ENCODE measurements at regions not wholly inside any gene's neighbourhood (a gene's known extent, or its start where the extent isn't known, plus 50 kb on each side); places are given as distances from the start of the nearest gene placed in this dataset.

GRCh38 chrX:77174680-77175519, 272.3 kb upstream of the FGF16 start:
- no peak overlapping the region for H3K4me3 ChIP-seq (ENCODE audit: low read depth, low read length)
- TF ChIP-seq CTCF (IDR thresholded peaks at IDR 0.05; ENCODE audit: low read depth, low read length), result no peak
- in situ Hi-C loops (cut with HindIII; ENCODE audit: low sequenced_read_pairs), result no loop called here
- no peak for DNase-seq (ENCODE audit: low read depth, low spot score)

- in situ Hi-C loops (cut with HindIII; ENCODE audit: low sequenced_read_pairs), result no loop called here
- no peak for TF ChIP-seq CTCF (IDR thresholded peaks at IDR 0.05; ENCODE audit: low read depth, low read length)
- DNase-seq (ENCODE audit: low read depth, low spot score), result no peak
- no peak overlapping the region for H3K4me3 ChIP-seq (ENCODE audit: low read depth, low read length)
Measured at GRCh38 chrX:77200663-77201062, 246.5 kb upstream of the FGF16 start.

GRCh38 chrX:77223046-77223445, 224.1 kb upstream of the FGF16 start:
- in situ Hi-C loops (cut with HindIII; ENCODE audit: low sequenced_read_pairs), result no loop called here
- H3K4me3 ChIP-seq (ENCODE audit: low read depth, low read length), result no peak overlapping the region
- DNase-seq (ENCODE audit: low read depth, low spot score), result no peak
- TF ChIP-seq CTCF (IDR thresholded peaks at IDR 0.05; ENCODE audit: low read depth, low read length), result no peak

- no peak for TF ChIP-seq CTCF (IDR thresholded peaks at IDR 0.05; ENCODE audit: low read depth, low read length)
- H3K4me3 ChIP-seq (ENCODE audit: low read depth, low read length), result no peak overlapping the region
- in situ Hi-C loops (cut with HindIII; ENCODE audit: low sequenced_read_pairs), result no loop called here
- DNase-seq (ENCODE audit: low read depth, low spot score), result no peak
Measured at GRCh38 chrX:77264490-77264889, 182.7 kb upstream of the FGF16 start.

GRCh38 chrX:77275392-77275791, 171.8 kb upstream of the FGF16 start:
- DNase-seq (ENCODE audit: low read depth, low spot score), result no peak
- no peak overlapping the region for H3K4me3 ChIP-seq (ENCODE audit: low read depth, low read length)
- TF ChIP-seq CTCF (IDR thresholded peaks at IDR 0.05; ENCODE audit: low read depth, low read length), result no peak
- in situ Hi-C loops (cut with HindIII; ENCODE audit: low sequenced_read_pairs), result no loop called here

GRCh38 chrX:77276742-77277141, 170.4 kb upstream of the FGF16 start:
- DNase-seq (ENCODE audit: low read depth, low spot score), result no peak
- TF ChIP-seq CTCF (IDR thresholded peaks at IDR 0.05; ENCODE audit: low read depth, low read length), result no peak
- no peak overlapping the region for H3K4me3 ChIP-seq (ENCODE audit: low read depth, low read length)
- in situ Hi-C loops (cut with HindIII; ENCODE audit: low sequenced_read_pairs), result no loop called here

All from astrocyte of the spinal cord (primary cell).